SU-DHL-6 (cell line): ENCODE measurements at regions not wholly inside any gene's neighbourhood (a gene's known extent, or its start where the extent isn't known, plus 50 kb on each side); places are given as distances from the start of the nearest gene placed in this dataset.

Source experiments
- CTCF ChIP-seq: fragments of 200-600 bp; sonication (generic); IDR thresholded peaks from one replicate; pipeline ENCODE4 v1.5.1; 2017; ENCODE audit warnings: antibody characterized with exemption, mild to moderate bottlenecking, low read length, moderate library complexity; ENCODE audit not compliant: insufficient read depth, poor library complexity, severe bottlenecking
- EZH2phosphoT487 ChIP-seq: fragments of 200-600 bp; sonication (generic), shearing (Covaris generic); conservative IDR thresholded peaks from 2 replicates; pipeline ENCODE4 v1.6.1; 2018; ENCODE audit warnings: mild to moderate bottlenecking, antibody characterized with exemption, low read length, moderate library complexity, mixed read lengths

GRCh38 chr2:164389411-164389810 is 231.9 kb downstream of the GRB14 start:
- TF ChIP-seq CTCF = no peak
- TF ChIP-seq EZH2phosphoT487 = no peak
